MM.1S (cell line): ENCODE measurements at regions not wholly inside any gene's neighbourhood (a gene's known extent, or its start where the extent isn't known, plus 50 kb on each side); places are given as distances from the start of the nearest gene placed in this dataset.

Experiments used
- DNase-seq: peaks from one replicate; pipeline ENCODE4 v3.0.0-alpha.2; 2015
- H2AFZ ChIP-seq: fragments of 300-600 bp; sonication (generic); 2 replicates; pipeline ENCODE4 v1.6.0; 2016; ENCODE audit warnings: antibody characterized with exemption, low read length
- H3F3A ChIP-seq: fragments of 300-600 bp; sonication (generic); 2 replicates; pipeline ENCODE4 v1.6.1; 2016; ENCODE audit warnings: mild to moderate bottlenecking, antibody characterized with exemption, low read length, moderate library complexity, mixed read lengths; ENCODE audit not compliant: insufficient read depth
- H3K27ac ChIP-seq: fragments of 300-600 bp; sonication (generic); 2 replicates; pipeline ENCODE4 v1.5.1; 2016; ENCODE audit warnings: mild to moderate bottlenecking, low read length
- H3K27me3 ChIP-seq: fragments of 300-600 bp; sonication (generic); replicated peaks from 2 replicates; pipeline ENCODE4 v1.6.0; 2016; ENCODE audit warnings: low read length; ENCODE audit not compliant: insufficient read depth
- H3K36me3 ChIP-seq: fragments of 300-600 bp; sonication (generic); replicated peaks from 2 replicates; pipeline ENCODE4 v1.6.1; 2016; ENCODE audit warnings: mild to moderate bottlenecking, low read length, mixed read lengths; ENCODE audit not compliant: insufficient read depth
- H3K4me1 ChIP-seq: fragments of 300-600 bp; sonication (generic); 2 replicates; pipeline ENCODE4 v1.6.1; 2016; ENCODE audit warnings: low read length, mixed read lengths
- H3K4me2 ChIP-seq: fragments of 300-600 bp; sonication (generic); 2 replicates; pipeline ENCODE4 v1.6.0; 2016; ENCODE audit warnings: low read depth, low read length
- H3K4me3 ChIP-seq: fragments of 300-600 bp; sonication (generic); 2 replicates; pipeline ENCODE4 v1.5.1; 2016; ENCODE audit warnings: low read length, mixed read lengths
- H3K79me2 ChIP-seq: fragments of 300-600 bp; sonication (generic); 2 replicates; pipeline ENCODE4 v1.6.1; 2016; ENCODE audit warnings: mixed run types, low read length, mixed read lengths
- H3K9ac ChIP-seq: fragments of 300-600 bp; sonication (generic); 2 replicates; pipeline ENCODE4 v1.6.1; 2016; ENCODE audit warnings: low read length, mixed read lengths
- H3K9me2 ChIP-seq: fragments of 300-600 bp; sonication (generic); replicated peaks from 2 replicates; pipeline ENCODE4 v1.6.1; 2016; ENCODE audit warnings: mild to moderate bottlenecking, low read length, mixed read lengths; ENCODE audit not compliant: insufficient read depth
- H3K9me3 ChIP-seq: fragments of 300-600 bp; sonication (generic); replicated peaks from 2 replicates; pipeline ENCODE4 v1.6.1; 2016; ENCODE audit warnings: mild to moderate bottlenecking, low read length, mixed read lengths; ENCODE audit not compliant: insufficient read depth
- H4K20me1 ChIP-seq: fragments of 300-600 bp; sonication (generic); 2 replicates; pipeline ENCODE4 v1.6.1; 2016; ENCODE audit warnings: mild to moderate bottlenecking, low read length, moderate library complexity, mixed read lengths; ENCODE audit not compliant: insufficient read depth
- CTCF ChIP-seq: fragments of 300-600 bp; sonication (generic); IDR thresholded peaks from 2 replicates; pipeline ENCODE4 v1.5.1; 2016; ENCODE audit warnings: antibody characterized with exemption, low read length, mixed read lengths
- EZH2 ChIP-seq: fragments of 300-600 bp; sonication (generic); optimal IDR thresholded peaks from 2 replicates; pipeline ENCODE3; 2017; ENCODE audit warnings: low read depth, mild to moderate bottlenecking, antibody characterized with exemption, low read length, mixed read lengths
- EZH2phosphoT487 ChIP-seq: fragments of 300-600 bp; sonication (generic); IDR thresholded peaks from 2 replicates; pipeline ENCODE4 v1.6.1; 2018; ENCODE audit warnings: antibody characterized with exemption, low read length

GRCh38 chr5:175082866-175083590 lies 358.6 kb downstream of the MSX2 start:
- TF ChIP-seq EZH2 (no peak), EZH2phosphoT487 (no peak), CTCF (no peak)
- H4K20me1 ChIP-seq: no peaks in the 10 kb centered on the region
- no peak overlapping the region for H3K27ac ChIP-seq
- no peak overlapping the region for H3K9ac ChIP-seq
- H3K79me2 ChIP-seq: no peaks in the 10 kb centered on the region
- no peaks in the 10 kb centered on the region for H3K36me3 ChIP-seq
- H3K9me2 ChIP-seq: no peaks in the 10 kb centered on the region
- no peak for DNase-seq
- H2AFZ ChIP-seq: no peak overlapping the region
- H3F3A ChIP-seq: no peaks in the 10 kb centered on the region
- H3K4me1 ChIP-seq: no peaks in the 10 kb centered on the region
- no peaks in the 10 kb centered on the region for H3K27me3 ChIP-seq
- no peak overlapping the region for H3K4me3 ChIP-seq
- H3K4me2 ChIP-seq: no peak overlapping the region
- no peaks in the 10 kb centered on the region for H3K9me3 ChIP-seq

- no peaks in the 10 kb centered on the region for H3K9me2 ChIP-seq
- no peak overlapping the region for H2AFZ ChIP-seq
- H3K4me3 ChIP-seq: no peak overlapping the region
- no peaks in the 10 kb centered on the region for H3K79me2 ChIP-seq
- no peak overlapping the region for H3K4me2 ChIP-seq
- no peak overlapping the region for H3K27ac ChIP-seq
- H3K36me3 ChIP-seq: no peaks in the 10 kb centered on the region
- H3K9me3 ChIP-seq: no peaks in the 10 kb centered on the region
- no peaks in the 10 kb centered on the region for H3F3A ChIP-seq
- H4K20me1 ChIP-seq: no peaks in the 10 kb centered on the region
- H3K4me1 ChIP-seq: no peaks in the 10 kb centered on the region
- H3K9ac ChIP-seq: no peak overlapping the region
- TF ChIP-seq EZH2phosphoT487: no peak
- no peak for TF ChIP-seq EZH2
- no peak for TF ChIP-seq CTCF
- H3K27me3 ChIP-seq: no peaks in the 10 kb centered on the region
- no peak for DNase-seq
Observed at GRCh38 chr5:175082346-175082745, 358.0 kb downstream of the MSX2 start.

GRCh38 chr5:175079707-175080106 lies 355.3 kb downstream of the MSX2 start:
- H3K9ac ChIP-seq: no peak overlapping the region
- no peaks in the 10 kb centered on the region for H3K4me1 ChIP-seq
- H3K9me2 ChIP-seq: no peaks in the 10 kb centered on the region
- TF ChIP-seq CTCF (no peak), EZH2phosphoT487 (no peak), EZH2 (no peak)
- H3K4me3 ChIP-seq: no peak overlapping the region
- H3F3A ChIP-seq: no peaks in the 10 kb centered on the region
- no peaks in the 10 kb centered on the region for H3K27me3 ChIP-seq
- no peak overlapping the region for H3K27ac ChIP-seq
- H3K4me2 ChIP-seq: no peak overlapping the region
- no peaks in the 10 kb centered on the region for H4K20me1 ChIP-seq
- no peak overlapping the region for H2AFZ ChIP-seq
- H3K9me3 ChIP-seq: no peaks in the 10 kb centered on the region
- DNase-seq: no peak
- no peaks in the 10 kb centered on the region for H3K79me2 ChIP-seq
- no peaks in the 10 kb centered on the region for H3K36me3 ChIP-seq
